ENCODE measurements at regions not wholly inside any gene's neighbourhood (a gene's known extent, or its start where the extent isn't known, plus 50 kb on each side); places are given as distances from the start of the nearest gene placed in this dataset.

DNA sequence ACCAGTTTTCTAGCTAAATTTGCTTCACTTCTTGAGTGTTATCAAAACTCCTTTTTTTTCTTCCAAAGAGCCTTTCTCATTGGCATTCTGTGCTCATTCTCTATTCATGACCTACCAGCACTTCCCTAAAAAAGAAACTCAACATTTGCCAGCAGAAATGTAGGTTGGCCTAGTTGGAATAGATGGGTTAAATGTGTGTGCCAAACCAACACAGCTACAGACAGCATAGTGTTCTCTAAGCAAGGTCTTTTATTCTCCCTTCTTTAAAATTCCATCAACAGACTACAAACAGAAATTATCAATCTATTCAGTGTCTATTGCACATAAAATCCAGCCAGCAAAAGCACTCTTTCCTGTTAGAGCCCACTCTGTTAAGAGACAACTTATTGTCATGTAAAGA lies 255.8 kb upstream of the PUM3 start:
- intact Hi-C loops (cut with DNase I; ENCODE audit: low total_unique reads): no loop called here
- no peaks in the 10 kb centered on the region for H3K4me1 ChIP-seq

GRCh38 chr9:3088219-3088618 lies 244.3 kb upstream of the PUM3 start:
- Histone ChIP-seq H3K9me3 (no peaks in the 10 kb centered on the region), H3K4me3 (no peak overlapping the region), H3K36me3 (no peaks in the 10 kb centered on the region), H3K27ac (no peak overlapping the region), H3K4me1 (no peaks in the 10 kb centered on the region), H3K27me3 (no peaks in the 10 kb centered on the region)
- TF ChIP-seq POLR2A (IDR thresholded peaks at IDR 0.05) (no peak), POLR2AphosphoS5 (IDR thresholded peaks at IDR 0.05) (no peak), EP300 (IDR thresholded peaks at IDR 0.05; ENCODE audit: low read depth) (no peak), CTCF (IDR thresholded peaks at IDR 0.05) (no peak)
- intact Hi-C loops (cut with DNase I; ENCODE audit: low total_unique reads) (no loop called here), in situ Hi-C loops (cut with MboI; ENCODE audit: low pct_ligation_motif_present in 1 of 4, low pct_unique_long_range_greater_than_20kb in 1 of 4, low sequenced_read_pairs in 3 of 4) (no loop called here)
- DNase-seq: no peak
- WGBS, 2 donors (ENCODE audit: low coverage in 1 of 2): 78 to 86% methylated on average over 6 to 8 of the region's 8 CpGs

More for the DNA sequence above, 255.8 kb upstream of the PUM3 start:
- in situ Hi-C loops (cut with MboI; ENCODE audit: low pct_ligation_motif_present in 1 of 4, low pct_unique_long_range_greater_than_20kb in 1 of 4, low sequenced_read_pairs in 3 of 4): no loop called here
- H3K4me3 ChIP-seq: no peak overlapping the region
- no peak for DNase-seq
- H3K27me3 ChIP-seq: no peaks in the 10 kb centered on the region
- no peaks in the 10 kb centered on the region for H3K36me3 ChIP-seq
- H3K9me3 ChIP-seq: no peaks in the 10 kb centered on the region
- TF ChIP-seq POLR2A (IDR thresholded peaks at IDR 0.05): no peak
- H3K27ac ChIP-seq: no peak overlapping the region

- Histone ChIP-seq H3K9me3 (no peaks in the 10 kb centered on the region), H3K36me3 (no peaks in the 10 kb centered on the region), H3K27me3 (no peaks in the 10 kb centered on the region), H3K4me1 (no peaks in the 10 kb centered on the region), H3K27ac (no peak overlapping the region), H3K4me3 (no peak overlapping the region)
- 67 to 100% methylated on average over 2 to 4 of the region's 4 CpGs for WGBS, 2 donors (ENCODE audit: low coverage in 1 of 2)
- in situ Hi-C loops (cut with MboI; ENCODE audit: low pct_ligation_motif_present in 1 of 4, low pct_unique_long_range_greater_than_20kb in 1 of 4, low sequenced_read_pairs in 3 of 4): no loop called here
- TF ChIP-seq CTCF (IDR thresholded peaks at IDR 0.05) (no peak), POLR2AphosphoS5 (IDR thresholded peaks at IDR 0.05) (no peak), EP300 (IDR thresholded peaks at IDR 0.05; ENCODE audit: low read depth) (no peak), POLR2A (IDR thresholded peaks at IDR 0.05) (no peak)
- intact Hi-C loops (cut with DNase I; ENCODE audit: low total_unique reads): no loop called here
- DNase-seq: no peak
Observed at GRCh38 chr9:3087697-3088096, 243.8 kb upstream of the PUM3 start.

- WGBS, 2 donors (ENCODE audit: low coverage in 1 of 2): 75 to 82% methylated on average over 3 of the region's 3 CpGs
- Histone ChIP-seq H3K4me3 (no peak overlapping the region), H3K27ac (no peak overlapping the region), H3K4me1 (no peaks in the 10 kb centered on the region), H3K36me3 (no peaks in the 10 kb centered on the region), H3K27me3 (no peaks in the 10 kb centered on the region), H3K9me3 (no peaks in the 10 kb centered on the region)
- no peak for TF ChIP-seq EP300 (IDR thresholded peaks at IDR 0.05; ENCODE audit: low read depth)
- no peak for TF ChIP-seq CTCF (IDR thresholded peaks at IDR 0.05)
- no peak for TF ChIP-seq POLR2AphosphoS5 (IDR thresholded peaks at IDR 0.05)
- in situ Hi-C loops (cut with MboI; ENCODE audit: low pct_ligation_motif_present in 1 of 4, low pct_unique_long_range_greater_than_20kb in 1 of 4, low sequenced_read_pairs in 3 of 4): no loop called here
- intact Hi-C loops (cut with DNase I; ENCODE audit: low total_unique reads): no loop called here
- no peak for DNase-seq
Observed at GRCh38 chr9:3080951-3081350, 237.1 kb upstream of the PUM3 start.

GRCh38 chr9:3074247-3074646 lies 230.4 kb upstream of the PUM3 start:
- TF ChIP-seq POLR2AphosphoS5 (IDR thresholded peaks at IDR 0.05) (no peak), CTCF (IDR thresholded peaks at IDR 0.05) (no peak), EP300 (IDR thresholded peaks at IDR 0.05; ENCODE audit: low read depth) (no peak), POLR2A (IDR thresholded peaks at IDR 0.05) (no peak)
- no peaks in the 10 kb centered on the region for H3K27me3 ChIP-seq
- no peaks in the 10 kb centered on the region for H3K9me3 ChIP-seq
- no peak overlapping the region for H3K27ac ChIP-seq
- no peak for DNase-seq
- H3K4me3 ChIP-seq: no peak overlapping the region
- WGBS, 2 donors (ENCODE audit: low coverage in 1 of 2): 71 to 85% methylated on average over 5 of the region's 5 CpGs
- H3K4me1 ChIP-seq: no peaks in the 10 kb centered on the region
- intact Hi-C loops (cut with DNase I; ENCODE audit: low total_unique reads) (no loop called here), in situ Hi-C loops (cut with MboI; ENCODE audit: low pct_ligation_motif_present in 1 of 4, low pct_unique_long_range_greater_than_20kb in 1 of 4, low sequenced_read_pairs in 3 of 4) (no loop called here)
- H3K36me3 ChIP-seq: no peaks in the 10 kb centered on the region
